ENCODE measurements at regions not wholly inside any gene's neighbourhood (a gene's known extent, or its start where the extent isn't known, plus 50 kb on each side); places are given as distances from the start of the nearest gene placed in this dataset.
A peak's percentile ranks its signal among the peaks of the same experiment; 100 is the strongest.

DNA sequence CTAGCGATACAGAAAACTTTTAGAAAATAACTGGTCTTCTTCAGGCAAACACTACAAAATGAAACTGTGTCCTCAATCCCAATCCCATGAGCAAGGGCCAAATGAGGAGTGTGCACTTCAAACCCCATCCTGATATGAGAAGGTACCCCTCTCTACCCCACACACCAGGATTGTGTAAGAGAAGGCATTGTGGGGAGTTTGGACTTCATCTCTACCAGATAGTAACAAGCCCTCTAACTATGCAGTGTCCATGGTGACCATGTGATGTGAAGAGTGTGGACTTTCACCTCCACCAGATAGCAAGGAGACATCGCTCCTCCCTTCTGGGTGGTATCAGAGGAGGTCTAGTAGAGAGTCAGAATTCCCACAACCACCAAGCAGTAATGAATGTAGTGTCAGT, 769.3 kb downstream of the MECOM start (continued):
- TF ChIP-seq U2AF2 (IDR thresholded peaks at IDR 0.05; ENCODE audit: low read depth, low read length) (no peak), TCF12 (IDR thresholded peaks at IDR 0.05) (no peak), TCF12 (CRISPR knock-in tag; IDR thresholded peaks at IDR 0.05) (no peak), ZNF333 (CRISPR knock-in tag; IDR thresholded peaks at IDR 0.05; ENCODE audit: borderline replicate concordance) (no peak), KAT7 (CRISPR knock-in tag; IDR thresholded peaks at IDR 0.05; ENCODE audit: borderline replicate concordance) (no peak), IRX3 (CRISPR knock-in tag; IDR thresholded peaks at IDR 0.05; ENCODE audit: borderline replicate concordance, low read depth) (no peak), ZNF703 (CRISPR knock-in tag; IDR thresholded peaks at IDR 0.05; ENCODE audit: borderline replicate concordance) (no peak), ZNF207 (IDR thresholded peaks at IDR 0.05; ENCODE audit: borderline replicate concordance) (no peak), WIZ (CRISPR knock-in tag; IDR thresholded peaks at IDR 0.05) (no peak), POGZ (CRISPR knock-in tag; IDR thresholded peaks at IDR 0.05) (peak; percentile 48; the same call in 1 of the 2 replicates), ZNF746 (CRISPR knock-in tag; IDR thresholded peaks at IDR 0.05) (no peak), PCBP1 (IDR thresholded peaks at IDR 0.05; ENCODE audit: borderline replicate concordance, low read depth, low read length) (no peak), ZMYM3 (CRISPR knock-in tag; IDR thresholded peaks at IDR 0.05) (no peak), SKI (IDR thresholded peaks at IDR 0.05; ENCODE audit: partially characterized antibody) (no peak), ZNF816 (CRISPR knock-in tag; IDR thresholded peaks at IDR 0.05; ENCODE audit: borderline replicate concordance) (no peak), TP53 (CRISPR knock-in tag; conservative IDR thresholded peaks at IDR 0.05) (no peak), ZNF230 (CRISPR knock-in tag; IDR thresholded peaks at IDR 0.05) (no peak), ZFP90 (CRISPR knock-in tag; IDR thresholded peaks at IDR 0.05; ENCODE audit: borderline replicate concordance) (no peak), ARNTL (CRISPR knock-in tag; IDR thresholded peaks at IDR 0.05) (no peak), SCMH1 (CRISPR knock-in tag; IDR thresholded peaks at IDR 0.05; ENCODE audit: borderline replicate concordance) (no peak), GATAD1 (CRISPR knock-in tag; IDR thresholded peaks at IDR 0.05) (no peak), PAX8 (CRISPR knock-in tag; IDR thresholded peaks at IDR 0.05; ENCODE audit: borderline replicate concordance) (no peak), ZNF546 (CRISPR knock-in tag; conservative IDR thresholded peaks at IDR 0.05) (no peak)
- TF ChIP-seq, protein P1, sequence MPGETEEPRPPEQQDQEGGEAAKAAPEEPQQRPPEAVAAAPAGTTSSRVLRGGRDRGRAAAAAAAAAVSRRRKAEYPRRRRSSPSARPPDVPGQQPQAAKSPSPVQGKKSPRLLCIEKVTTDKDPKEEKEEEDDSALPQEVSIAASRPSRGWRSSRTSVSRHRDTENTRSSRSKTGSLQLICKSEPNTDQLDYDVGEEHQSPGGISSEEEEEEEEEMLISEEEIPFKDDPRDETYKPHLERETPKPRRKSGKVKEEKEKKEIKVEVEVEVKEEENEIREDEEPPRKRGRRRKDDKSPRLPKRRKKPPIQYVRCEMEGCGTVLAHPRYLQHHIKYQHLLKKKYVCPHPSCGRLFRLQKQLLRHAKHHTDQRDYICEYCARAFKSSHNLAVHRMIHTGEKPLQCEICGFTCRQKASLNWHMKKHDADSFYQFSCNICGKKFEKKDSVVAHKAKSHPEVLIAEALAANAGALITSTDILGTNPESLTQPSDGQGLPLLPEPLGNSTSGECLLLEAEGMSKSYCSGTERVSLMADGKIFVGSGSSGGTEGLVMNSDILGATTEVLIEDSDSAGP (CRISPR knock-in tag; IDR thresholded peaks at IDR 0.05; ENCODE audit: borderline replicate concordance), result no peak
- TF ChIP-seq, protein P2, sequence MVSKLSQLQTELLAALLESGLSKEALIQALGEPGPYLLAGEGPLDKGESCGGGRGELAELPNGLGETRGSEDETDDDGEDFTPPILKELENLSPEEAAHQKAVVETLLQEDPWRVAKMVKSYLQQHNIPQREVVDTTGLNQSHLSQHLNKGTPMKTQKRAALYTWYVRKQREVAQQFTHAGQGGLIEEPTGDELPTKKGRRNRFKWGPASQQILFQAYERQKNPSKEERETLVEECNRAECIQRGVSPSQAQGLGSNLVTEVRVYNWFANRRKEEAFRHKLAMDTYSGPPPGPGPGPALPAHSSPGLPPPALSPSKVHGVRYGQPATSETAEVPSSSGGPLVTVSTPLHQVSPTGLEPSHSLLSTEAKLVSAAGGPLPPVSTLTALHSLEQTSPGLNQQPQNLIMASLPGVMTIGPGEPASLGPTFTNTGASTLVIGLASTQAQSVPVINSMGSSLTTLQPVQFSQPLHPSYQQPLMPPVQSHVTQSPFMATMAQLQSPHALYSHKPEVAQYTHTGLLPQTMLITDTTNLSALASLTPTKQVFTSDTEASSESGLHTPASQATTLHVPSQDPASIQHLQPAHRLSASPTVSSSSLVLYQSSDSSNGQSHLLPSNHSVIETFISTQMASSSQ (IDR thresholded peaks at IDR 0.05; ENCODE audit: low read depth), result no peak
- TF ChIP-seq, protein P2 (CRISPR knock-in tag; IDR thresholded peaks at IDR 0.05; ENCODE audit: borderline replicate concordance), result peak; percentile 27; the same call in 1 of the 2 replicates
- TF ChIP-seq, protein P3, sequence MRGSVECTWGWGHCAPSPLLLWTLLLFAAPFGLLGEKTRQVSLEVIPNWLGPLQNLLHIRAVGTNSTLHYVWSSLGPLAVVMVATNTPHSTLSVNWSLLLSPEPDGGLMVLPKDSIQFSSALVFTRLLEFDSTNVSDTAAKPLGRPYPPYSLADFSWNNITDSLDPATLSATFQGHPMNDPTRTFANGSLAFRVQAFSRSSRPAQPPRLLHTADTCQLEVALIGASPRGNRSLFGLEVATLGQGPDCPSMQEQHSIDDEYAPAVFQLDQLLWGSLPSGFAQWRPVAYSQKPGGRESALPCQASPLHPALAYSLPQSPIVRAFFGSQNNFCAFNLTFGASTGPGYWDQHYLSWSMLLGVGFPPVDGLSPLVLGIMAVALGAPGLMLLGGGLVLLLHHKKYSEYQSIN (CRISPR knock-in tag; IDR thresholded peaks at IDR 0.05; ENCODE audit: borderline replicate concordance), result no peak
